ENCODE measurements at regions not wholly inside any gene's neighbourhood (a gene's known extent, or its start where the extent isn't known, plus 50 kb on each side); places are given as distances from the start of the nearest gene placed in this dataset.

- DNase-seq: peak in 1 of 2 donors; percentile 1
Observed at GRCh38 chr14:105852378-105853088, 326.1 kb downstream of the TMEM121 start.

- peak in 1 of 2 donors; percentile 1 for DNase-seq
Observed at GRCh38 chr14:105853089-105853906, 326.9 kb downstream of the TMEM121 start.

- no peak for DNase-seq
Observed at GRCh38 chr14:105853907-105854599, 327.7 kb downstream of the TMEM121 start.

- DNase-seq: no peak
Observed at GRCh38 chr14:105854600-105855245, 328.3 kb downstream of the TMEM121 start.

GRCh38 chr14:105855246-105855892, 329.0 kb downstream of the TMEM121 start:
- DNase-seq: no peak

- DNase-seq: no peak
Observed at GRCh38 chr14:105855893-105856675, 329.7 kb downstream of the TMEM121 start.

GRCh38 chr14:105856676-105857219, 330.4 kb downstream of the TMEM121 start:
- DNase-seq: no peak

- DNase-seq: peak in 1 of 2 donors; percentile 47
Observed at GRCh38 chr14:105857220-105857825, 330.9 kb downstream of the TMEM121 start.

- DNase-seq: peak; percentile 33 to 56
Observed at GRCh38 chr14:105857826-105858675, 331.7 kb downstream of the TMEM121 start.

- peak in 1 of 2 donors; percentile 1 for DNase-seq
Observed at GRCh38 chr14:105858676-105859025, 332.3 kb downstream of the TMEM121 start.

GRCh38 chr14:105859073-105859716, 332.8 kb downstream of the TMEM121 start:
- peak; percentile 1 to 15 for DNase-seq

GRCh38 chr14:105859717-105860614, 333.6 kb downstream of the TMEM121 start:
- DNase-seq: peak; percentile 2 to 60

- peak in 1 of 2 donors; percentile 1 for DNase-seq
Observed at GRCh38 chr14:105860615-105861580, 334.5 kb downstream of the TMEM121 start.

GRCh38 chr14:105861985-105862465, 335.6 kb downstream of the TMEM121 start:
- DNase-seq: peak; percentile 44 to 69

- no peak for DNase-seq
Observed at GRCh38 chr14:105862581-105863239, 336.3 kb downstream of the TMEM121 start.
